ENCODE measurements at regions not wholly inside any gene's neighbourhood (a gene's known extent, or its start where the extent isn't known, plus 50 kb on each side); places are given as distances from the start of the nearest gene placed in this dataset.
"Not testable (repeated sequence)": the region's sequence is repeated elsewhere in the genome, so short reads cannot be mapped to it uniquely, and the experiment has no call there.

- no peak for DNase-seq
- no peak overlapping the region for H3K4me3 ChIP-seq (ENCODE audit: low read depth in 1 of 2, low read length in 2 of 2)
- no peaks in the 10 kb centered on the region for H3K9me3 ChIP-seq (ENCODE audit: insufficient read depth, low read length, severe bottlenecking)
Measured at GRCh38 chr10:81428456-81429134, 446.4 kb upstream of the NRG3 start.

GRCh38 chr10:81439445-81439844, 435.5 kb upstream of the NRG3 start:
- no peak for ATAC-seq (ENCODE audit: insufficient read depth, low read depth)
- H3K9ac ChIP-seq (ENCODE audit: low read depth, low read length): no peak overlapping the region
- TF ChIP-seq, protein P1, sequence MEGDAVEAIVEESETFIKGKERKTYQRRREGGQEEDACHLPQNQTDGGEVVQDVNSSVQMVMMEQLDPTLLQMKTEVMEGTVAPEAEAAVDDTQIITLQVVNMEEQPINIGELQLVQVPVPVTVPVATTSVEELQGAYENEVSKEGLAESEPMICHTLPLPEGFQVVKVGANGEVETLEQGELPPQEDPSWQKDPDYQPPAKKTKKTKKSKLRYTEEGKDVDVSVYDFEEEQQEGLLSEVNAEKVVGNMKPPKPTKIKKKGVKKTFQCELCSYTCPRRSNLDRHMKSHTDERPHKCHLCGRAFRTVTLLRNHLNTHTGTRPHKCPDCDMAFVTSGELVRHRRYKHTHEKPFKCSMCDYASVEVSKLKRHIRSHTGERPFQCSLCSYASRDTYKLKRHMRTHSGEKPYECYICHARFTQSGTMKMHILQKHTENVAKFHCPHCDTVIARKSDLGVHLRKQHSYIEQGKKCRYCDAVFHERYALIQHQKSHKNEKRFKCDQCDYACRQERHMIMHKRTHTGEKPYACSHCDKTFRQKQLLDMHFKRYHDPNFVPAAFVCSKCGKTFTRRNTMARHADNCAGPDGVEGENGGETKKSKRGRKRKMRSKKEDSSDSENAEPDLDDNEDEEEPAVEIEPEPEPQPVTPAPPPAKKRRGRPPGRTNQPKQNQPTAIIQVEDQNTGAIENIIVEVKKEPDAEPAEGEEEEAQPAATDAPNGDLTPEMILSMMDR (IDR thresholded peaks at IDR 0.05; ENCODE audit: borderline replicate concordance, extremely low read depth, low read length, poor library complexity, severe bottlenecking): no peak
- TF ChIP-seq EZH2 (IDR thresholded peaks at IDR 0.05; ENCODE audit: borderline replicate concordance, low read depth, low read length, severe bottlenecking): no peak
- no peak overlapping the region for H3K4me2 ChIP-seq (ENCODE audit: insufficient read depth, low read length)
- H3K27me3 ChIP-seq (ENCODE audit: insufficient read depth, low read length, poor library complexity): no peaks in the 10 kb centered on the region
- no peaks in the 10 kb centered on the region for H3K36me3 ChIP-seq (ENCODE audit: insufficient read depth, low read length)
- no peaks in the 10 kb centered on the region for H3K4me1 ChIP-seq (ENCODE audit: insufficient read depth, low read length)
- no peaks in the 10 kb centered on the region for H3K9me3 ChIP-seq (ENCODE audit: insufficient read depth, low read length, severe bottlenecking)
- no peak overlapping the region for H3K4me3 ChIP-seq (ENCODE audit: low read depth in 1 of 2, low read length in 2 of 2)
- no peak overlapping the region for H3K27ac ChIP-seq (ENCODE audit: low read length)
- no peaks in the 10 kb centered on the region for H4K20me1 ChIP-seq (ENCODE audit: insufficient read depth, low read length)
- H3K79me2 ChIP-seq (ENCODE audit: insufficient read depth, low read length): no peaks in the 10 kb centered on the region
- no peak for DNase-seq
- no peak overlapping the region for H2AFZ ChIP-seq (ENCODE audit: low read depth, low read length)

More at GRCh38 chr10:81428456-81429134, 446.4 kb upstream of the NRG3 start:
- no peaks in the 10 kb centered on the region for H3K36me3 ChIP-seq (ENCODE audit: insufficient read depth, low read length)
- no peak overlapping the region for H3K4me2 ChIP-seq (ENCODE audit: insufficient read depth, low read length)
- no peaks in the 10 kb centered on the region for H3K4me1 ChIP-seq (ENCODE audit: insufficient read depth, low read length)
- no peaks in the 10 kb centered on the region for H3K79me2 ChIP-seq (ENCODE audit: insufficient read depth, low read length)
- no peak for ATAC-seq (ENCODE audit: insufficient read depth, low read depth)
- no peak for TF ChIP-seq EZH2 (IDR thresholded peaks at IDR 0.05; ENCODE audit: borderline replicate concordance, low read depth, low read length, severe bottlenecking)
- TF ChIP-seq, protein P1 (IDR thresholded peaks at IDR 0.05; ENCODE audit: borderline replicate concordance, extremely low read depth, low read length, poor library complexity, severe bottlenecking): no peak
- no peak overlapping the region for H3K9ac ChIP-seq (ENCODE audit: low read depth, low read length)
- H2AFZ ChIP-seq (ENCODE audit: low read depth, low read length): no peak overlapping the region
- H4K20me1 ChIP-seq (ENCODE audit: insufficient read depth, low read length): no peaks in the 10 kb centered on the region
- H3K27me3 ChIP-seq (ENCODE audit: insufficient read depth, low read length, poor library complexity): no peaks in the 10 kb centered on the region
- no peak overlapping the region for H3K27ac ChIP-seq (ENCODE audit: low read length)

DNA sequence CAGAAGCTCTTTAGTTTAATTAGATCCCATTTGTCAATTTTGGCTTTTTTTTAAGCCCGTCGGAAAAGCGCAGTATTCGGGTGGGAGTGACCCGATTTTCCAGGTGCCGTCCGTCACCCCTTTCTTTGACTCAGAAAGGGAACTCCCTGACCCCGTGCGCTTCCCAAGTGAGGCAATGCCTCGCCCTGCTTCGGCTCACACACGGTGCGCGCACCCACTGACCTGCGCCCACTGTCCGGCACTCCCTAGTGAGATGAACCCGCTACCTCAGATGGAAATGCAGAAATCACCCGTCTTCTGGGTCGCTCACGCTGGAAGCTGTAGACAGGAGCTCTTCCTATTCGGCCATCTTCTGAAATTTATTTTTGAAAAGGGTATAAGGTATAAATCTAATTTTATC, 433.4 kb upstream of the NRG3 start:
- H3K9ac ChIP-seq (ENCODE audit: low read depth, low read length); DNase-seq; H3K36me3 ChIP-seq (ENCODE audit: insufficient read depth, low read length); H3K27me3 ChIP-seq (ENCODE audit: insufficient read depth, low read length, poor library complexity); H3K27ac ChIP-seq (ENCODE audit: low read length); H3K4me2 ChIP-seq (ENCODE audit: insufficient read depth, low read length); ATAC-seq (ENCODE audit: insufficient read depth, low read depth); H3K4me1 ChIP-seq (ENCODE audit: insufficient read depth, low read length); H3K9me3 ChIP-seq (ENCODE audit: insufficient read depth, low read length, severe bottlenecking); H3K4me3 ChIP-seq (ENCODE audit: low read depth in 1 of 2, low read length in 2 of 2); H2AFZ ChIP-seq (ENCODE audit: low read depth, low read length); H3K79me2 ChIP-seq (ENCODE audit: insufficient read depth, low read length); H4K20me1 ChIP-seq (ENCODE audit: insufficient read depth, low read length): not testable (repeated sequence)

GRCh38 chr10:81444242-81444929, 430.6 kb upstream of the NRG3 start:
- H3K4me3 ChIP-seq (ENCODE audit: low read depth in 1 of 2, low read length in 2 of 2): no peak overlapping the region
- no peak for ATAC-seq (ENCODE audit: insufficient read depth, low read depth)
- no peak for TF ChIP-seq EZH2 (IDR thresholded peaks at IDR 0.05; ENCODE audit: borderline replicate concordance, low read depth, low read length, severe bottlenecking)
- TF ChIP-seq, protein P1 (IDR thresholded peaks at IDR 0.05; ENCODE audit: borderline replicate concordance, extremely low read depth, low read length, poor library complexity, severe bottlenecking): no peak
- H3K27ac ChIP-seq (ENCODE audit: low read length): no peak overlapping the region
- H3K4me1 ChIP-seq (ENCODE audit: insufficient read depth, low read length): no peaks in the 10 kb centered on the region
- no peaks in the 10 kb centered on the region for H3K79me2 ChIP-seq (ENCODE audit: insufficient read depth, low read length)
- no peaks in the 10 kb centered on the region for H4K20me1 ChIP-seq (ENCODE audit: insufficient read depth, low read length)
- no peaks in the 10 kb centered on the region for H3K27me3 ChIP-seq (ENCODE audit: insufficient read depth, low read length, poor library complexity)
- H3K4me2 ChIP-seq (ENCODE audit: insufficient read depth, low read length): no peak overlapping the region
- no peak overlapping the region for H3K9ac ChIP-seq (ENCODE audit: low read depth, low read length)
- DNase-seq: no peak
- H3K36me3 ChIP-seq (ENCODE audit: insufficient read depth, low read length): no peaks in the 10 kb centered on the region
- H3K9me3 ChIP-seq (ENCODE audit: insufficient read depth, low read length, severe bottlenecking): no peaks in the 10 kb centered on the region
- no peak overlapping the region for H2AFZ ChIP-seq (ENCODE audit: low read depth, low read length)
